Endothelial cell of umbilical vein (primary cell): ENCODE measurements at regions not wholly inside any gene's neighbourhood (a gene's known extent, or its start where the extent isn't known, plus 50 kb on each side); places are given as distances from the start of the nearest gene placed in this dataset.

Experiments
- BruUV-seq: library from RNA; stranded (reverse); fragments of 400-500 nt; replicated peaks from 2 replicates; lab custom pipeline; 2021; lab: Mats Ljungman, UMichigan
- CTCF ChIA-PET: fragments of 300-600, 350-600 bp; sonication (Branson Sonifier 250); formaldehyde crosslinking; loops from one replicate; lab custom pipeline; 2021; ENCODE audit warnings: antibody characterized with exemption, inconsistent platforms; lab: Charles Lee
- POLR2A ChIA-PET: fragments of 300-600, 350-600 bp; sonication (Branson Sonifier 250); formaldehyde crosslinking; loops from one replicate; lab custom pipeline; 2021; ENCODE audit warnings: antibody characterized with exemption, inconsistent platforms; lab: Charles Lee
- DNase-seq: peaks from one replicate; pipeline ENCODE4 v3.0.0-alpha.2; 2011; ENCODE audit warnings: low read depth, low spot score
- FAIRE-seq: peaks from 2 replicates; lab custom pipeline; 2011; peaks lifted over from hg19 to GRCh38; lab: Jason Lieb, UNC
- H2AFZ ChIP-seq: 2 replicates; pipeline ENCODE4 v1.6.0; 2012; ENCODE audit warnings: low read depth, low read length, control low read depth, inconsistent platforms
- H3K27ac ChIP-seq: 2 replicates; pipeline ENCODE4 v1.5.1; 2011; ENCODE audit warnings: low read depth, mild to moderate bottlenecking, control low read depth, low read length, moderate library complexity; ENCODE audit not compliant: insufficient read depth
- H3K27me3 ChIP-seq, 2 experiments: 2 replicates each; pipeline versions ENCODE4 v1.6.0 to v1.6.1; 2011; ENCODE audit warnings: low read length in 2 of 2, mixed read lengths in 1 of 2; ENCODE audit not compliant: control insufficient read depth in 2 of 2, insufficient read depth in 2 of 2
- H3K36me3 ChIP-seq, 2 experiments: 2 replicates in 1 of 2; 3 replicates in 1 of 2; pipeline ENCODE4 v1.5.1; 2011; ENCODE audit warnings: low read length in 2 of 2, mild to moderate bottlenecking in 1 of 2, moderate library complexity in 1 of 2; ENCODE audit not compliant: control insufficient read depth in 2 of 2, insufficient read depth in 2 of 2; ENCODE audit errors: extremely low read depth in 1 of 2
- H3K4me1 ChIP-seq: 3 replicates; pipeline ENCODE4 v1.5.1; 2011; ENCODE audit warnings: mild to moderate bottlenecking, low read length; ENCODE audit not compliant: control insufficient read depth, insufficient read depth; ENCODE audit errors: extremely low read depth
- H3K4me2 ChIP-seq: 2 replicates; pipeline ENCODE4 v1.6.1; 2011; ENCODE audit warnings: low read length, control low read depth, mixed read lengths; ENCODE audit not compliant: insufficient read depth
- H3K4me3 ChIP-seq, 3 experiments: fragments of 200-600 bp in 1 of 3; sonication (generic), shearing (Covaris generic) in 1 of 3; replicated peaks in 1 of 3; 2 replicates each; pipeline ENCODE4 v1.5.1; 2011 to 2016; ENCODE audit warnings: control low read depth in 3 of 3, low read length in 3 of 3, mild to moderate bottlenecking in 2 of 3, inconsistent platforms in 1 of 3, low read depth in 1 of 3, moderate library complexity in 1 of 3; ENCODE audit not compliant: insufficient read depth in 1 of 3
- H3K79me2 ChIP-seq: 2 replicates; pipeline ENCODE4 v1.6.0; 2012; ENCODE audit warnings: low read length, inconsistent platforms; ENCODE audit not compliant: control insufficient read depth, insufficient read depth
- H3K9ac ChIP-seq: replicated peaks from 2 replicates; pipeline ENCODE3; 2011; ENCODE audit warnings: low read length, control low read depth; ENCODE audit not compliant: insufficient read depth; ENCODE audit errors: extremely low read depth
- H3K9me1 ChIP-seq: replicated peaks from 3 replicates; pipeline ENCODE4 v1.6.0; 2011; ENCODE audit warnings: mild to moderate bottlenecking, low read length; ENCODE audit not compliant: control insufficient read depth, insufficient read depth; ENCODE audit errors: extremely low read depth
- H3K9me3 ChIP-seq: replicated peaks from 2 replicates; pipeline ENCODE4 v1.5.1; 2012; ENCODE audit warnings: low read length, inconsistent platforms; ENCODE audit not compliant: control insufficient read depth, insufficient read depth
- H4K20me1 ChIP-seq: replicated peaks from 2 replicates; pipeline ENCODE3; 2011; ENCODE audit warnings: mild to moderate bottlenecking, low read length; ENCODE audit not compliant: control insufficient read depth, insufficient read depth; ENCODE audit errors: extremely low read depth
- EZH2 ChIP-seq: IDR thresholded peaks from 2 replicates; pipeline ENCODE4 v1.6.1; 2012; ENCODE audit warnings: borderline replicate concordance, low read depth, mild to moderate bottlenecking, moderate library complexity, low read length, inconsistent platforms; ENCODE audit not compliant: severe bottlenecking
- FOS ChIP-seq: IDR thresholded peaks from 2 replicates; pipeline ENCODE4 v1.6.1; 2011; ENCODE audit warnings: mild to moderate bottlenecking, low read length, moderate library complexity, borderline replicate concordance; ENCODE audit not compliant: insufficient read depth
- GATA2 ChIP-seq: IDR thresholded peaks from 2 replicates; pipeline ENCODE4 v1.7.0; 2011; ENCODE audit warnings: low read depth, mild to moderate bottlenecking, moderate library complexity, mixed read lengths, low read length; ENCODE audit not compliant: insufficient read length, insufficient read depth
- JUN ChIP-seq: IDR thresholded peaks from 2 replicates; pipeline ENCODE4 v1.6.1; 2011; ENCODE audit warnings: borderline replicate concordance, low read depth; ENCODE audit not compliant: insufficient read length, insufficient read depth
- MYC ChIP-seq: IDR thresholded peaks from one replicate; pipeline ENCODE4 v1.6.1; 2011; ENCODE audit warnings: mild to moderate bottlenecking, low read depth, low read length
- POLR2A ChIP-seq: IDR thresholded peaks from 2 replicates; pipeline ENCODE4 v1.6.1; 2012; ENCODE audit warnings: low read depth, mild to moderate bottlenecking, control low read depth, low read length
- POLR2AphosphoS5 ChIP-seq: IDR thresholded peaks from 2 replicates; pipeline ENCODE4 v1.6.1; 2012; ENCODE audit warnings: low read depth, mild to moderate bottlenecking, control low read depth, low read length, moderate library complexity; ENCODE audit not compliant: insufficient read depth
- dilution Hi-C: fragments of 300-500 bp; cut with MboI; formaldehyde crosslinking; loops from one replicate; pipeline ENCODE4 v1.15.0; 2019; ENCODE audit warnings: low sequenced_read_pairs; ENCODE audit not compliant: extremely low pct_ligation_motif_present
- intact Hi-C: fragments of 100-400 bp; cut with micrococcal nuclease; formaldehyde crosslinking; loops from one replicate; pipeline ENCODE4 v1.10.0; 2022
- TF ChIP-seq, protein P1 (sequence below): IDR thresholded peaks from 2 replicates; pipeline ENCODE4 v1.6.1; 2011; ENCODE audit not compliant: insufficient read depth, insufficient read length
- TF ChIP-seq, protein P2 (sequence below), 2 donors: IDR thresholded peaks; 1 replicate in 1 of 2; 2 replicates in 1 of 2; pipeline ENCODE4 v1.5.1; 2011; ENCODE audit warnings: low read length in 2 of 2, mild to moderate bottlenecking in 2 of 2, moderate library complexity in 2 of 2, control low read depth in 1 of 2, inconsistent platforms in 1 of 2, low read depth in 1 of 2; ENCODE audit not compliant: insufficient read depth in 1 of 2; ENCODE audit errors: extremely low read depth in 1 of 2

DNA sequence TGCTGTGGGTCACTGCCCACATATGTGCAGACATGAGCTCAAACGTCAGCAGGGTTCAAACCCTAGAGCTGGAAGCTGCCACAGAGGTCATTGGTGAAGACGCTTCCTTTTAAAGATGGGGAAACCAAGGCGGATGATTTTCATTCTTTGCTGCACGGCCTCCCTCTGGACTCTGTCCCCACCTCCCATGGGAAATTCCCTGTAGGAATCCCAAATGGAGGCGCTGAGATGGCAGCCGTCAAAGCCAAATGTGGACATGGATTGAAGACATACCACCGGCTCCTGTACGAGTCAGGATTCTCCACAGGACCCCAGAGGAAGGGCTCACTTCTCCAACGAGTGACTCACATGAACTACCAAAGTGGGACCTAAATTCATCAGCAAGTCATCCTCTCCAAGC lies 286.4 kb downstream of the CRLF2 start:
- Histone ChIP-seq H3K27ac (no peak overlapping the region), H3K9ac (no peak overlapping the region), H3K9me3 (no peaks in the 10 kb centered on the region), H3K4me2 (no peak overlapping the region), H3K36me3 (no peaks in the 10 kb centered on the region), H3K27me3 (no peaks in the 10 kb centered on the region), H4K20me1 (no peaks in the 10 kb centered on the region), H3K4me3 (no peak overlapping the region), H3K9me1 (no peaks in the 10 kb centered on the region), H2AFZ (no peak overlapping the region), H3K79me2 (no peaks in the 10 kb centered on the region), H3K4me1 (no peaks in the 10 kb centered on the region)
- intact Hi-C loops (no loop called here), dilution Hi-C loops (no loop called here)
- no peak for TF ChIP-seq JUN
- no peak for TF ChIP-seq POLR2A
- TF ChIP-seq, protein P1, sequence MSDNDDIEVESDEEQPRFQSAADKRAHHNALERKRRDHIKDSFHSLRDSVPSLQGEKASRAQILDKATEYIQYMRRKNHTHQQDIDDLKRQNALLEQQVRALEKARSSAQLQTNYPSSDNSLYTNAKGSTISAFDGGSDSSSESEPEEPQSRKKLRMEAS: no peak
- TF ChIP-seq FOS: no peak
- TF ChIP-seq EZH2: no peak
- no peak for TF ChIP-seq POLR2AphosphoS5
- no peak for TF ChIP-seq MYC
- TF ChIP-seq, protein P2, sequence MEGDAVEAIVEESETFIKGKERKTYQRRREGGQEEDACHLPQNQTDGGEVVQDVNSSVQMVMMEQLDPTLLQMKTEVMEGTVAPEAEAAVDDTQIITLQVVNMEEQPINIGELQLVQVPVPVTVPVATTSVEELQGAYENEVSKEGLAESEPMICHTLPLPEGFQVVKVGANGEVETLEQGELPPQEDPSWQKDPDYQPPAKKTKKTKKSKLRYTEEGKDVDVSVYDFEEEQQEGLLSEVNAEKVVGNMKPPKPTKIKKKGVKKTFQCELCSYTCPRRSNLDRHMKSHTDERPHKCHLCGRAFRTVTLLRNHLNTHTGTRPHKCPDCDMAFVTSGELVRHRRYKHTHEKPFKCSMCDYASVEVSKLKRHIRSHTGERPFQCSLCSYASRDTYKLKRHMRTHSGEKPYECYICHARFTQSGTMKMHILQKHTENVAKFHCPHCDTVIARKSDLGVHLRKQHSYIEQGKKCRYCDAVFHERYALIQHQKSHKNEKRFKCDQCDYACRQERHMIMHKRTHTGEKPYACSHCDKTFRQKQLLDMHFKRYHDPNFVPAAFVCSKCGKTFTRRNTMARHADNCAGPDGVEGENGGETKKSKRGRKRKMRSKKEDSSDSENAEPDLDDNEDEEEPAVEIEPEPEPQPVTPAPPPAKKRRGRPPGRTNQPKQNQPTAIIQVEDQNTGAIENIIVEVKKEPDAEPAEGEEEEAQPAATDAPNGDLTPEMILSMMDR (IDR thresholded peaks at IDR 0.05; ENCODE audit: extremely low read depth in 1 of 2, insufficient read depth in 1 of 2, low read depth in 1 of 2, low read length in 2 of 2): no peak
- no peak for TF ChIP-seq GATA2
- ChIA-PET CTCF (no interaction called here), POLR2A (no interaction called here)
- DNase-seq (no peak), FAIRE-seq (no peak)
- no TSS peak for BruUV-seq
